Small intestine (tissue), 7 donors: ENCODE measurements at regions not wholly inside any gene's neighbourhood (a gene's known extent, or its start where the extent isn't known, plus 50 kb on each side); places are given as distances from the start of the nearest gene placed in this dataset.
"Not testable (repeated sequence)": the region's sequence is repeated elsewhere in the genome, so short reads cannot be mapped to it uniquely, and the experiment has no call there.

ENCODE experiments used
- DNase-seq, 2 donors: peaks; one replicate each; pipeline versions ENCODE4 v3.0.0 to v3.0.0-alpha.2; 2013
- FAIRE-seq: peaks from 2 replicates; lab custom pipeline; 2012; peaks lifted over from hg19 to GRCh38; lab: Jason Lieb, UNC
- H3K27ac ChIP-seq, 3 donors: one replicate each; pipeline ENCODE4 v1.5.1; 2013; ENCODE audit warnings: low read length in 2 of 3, mild to moderate bottlenecking in 2 of 3, control low read depth in 1 of 3, inconsistent platforms in 1 of 3, low read depth in 1 of 3, moderate library complexity in 1 of 3
- H3K27me3 ChIP-seq, 3 donors: one replicate each; pipeline ENCODE4 v1.6.1; 2013; ENCODE audit warnings: low read length in 3 of 3, inconsistent platforms in 1 of 3; ENCODE audit not compliant: control insufficient read depth in 3 of 3, insufficient read depth in 3 of 3
- H3K36me3 ChIP-seq, 3 donors: one replicate each; pipeline ENCODE4 v1.6.1; 2013; ENCODE audit warnings: low read length in 3 of 3, inconsistent platforms in 1 of 3, low read depth in 1 of 3, mild to moderate bottlenecking in 1 of 3, moderate library complexity in 1 of 3; ENCODE audit not compliant: control insufficient read depth in 3 of 3, insufficient read depth in 2 of 3
- H3K4me1 ChIP-seq, 3 donors: one replicate each; pipeline ENCODE4 v1.6.1; 2013; ENCODE audit warnings: low read length in 2 of 3, inconsistent platforms in 1 of 3, low read depth in 1 of 3, mild to moderate bottlenecking in 1 of 3, moderate library complexity in 1 of 3; ENCODE audit not compliant: control insufficient read depth in 3 of 3, insufficient read depth in 2 of 3
- H3K4me3 ChIP-seq, 3 donors: one replicate each; pipeline ENCODE4 v1.5.1; 2013; ENCODE audit warnings: low read length in 3 of 3, control low read depth in 1 of 3, inconsistent platforms in 1 of 3, low read depth in 1 of 3, mild to moderate bottlenecking in 1 of 3, moderate library complexity in 1 of 3
- H3K9me3 ChIP-seq, 2 donors: one replicate each; pipeline ENCODE4 v1.6.1; 2013; ENCODE audit warnings: low read depth in 1 of 2, low read length in 1 of 2; ENCODE audit not compliant: control insufficient read depth in 2 of 2, insufficient read depth in 1 of 2
- WGBS, 3 donors: extraction: QIAGEN DNeasy Blood & Tissue Kit; methylation state at CpG; one replicate each; pipeline ENCODE4 v1.1.7; 2013; 5-methylcytosine and 5-hydroxymethylcytosine counted together
- donor health status: healthy with polysubstance abuse.
- donor health status: control.
- donor health status: control.
- donor health status: Bipolar disorder and iron deficiency.
- donor health status: healthy.

DNA sequence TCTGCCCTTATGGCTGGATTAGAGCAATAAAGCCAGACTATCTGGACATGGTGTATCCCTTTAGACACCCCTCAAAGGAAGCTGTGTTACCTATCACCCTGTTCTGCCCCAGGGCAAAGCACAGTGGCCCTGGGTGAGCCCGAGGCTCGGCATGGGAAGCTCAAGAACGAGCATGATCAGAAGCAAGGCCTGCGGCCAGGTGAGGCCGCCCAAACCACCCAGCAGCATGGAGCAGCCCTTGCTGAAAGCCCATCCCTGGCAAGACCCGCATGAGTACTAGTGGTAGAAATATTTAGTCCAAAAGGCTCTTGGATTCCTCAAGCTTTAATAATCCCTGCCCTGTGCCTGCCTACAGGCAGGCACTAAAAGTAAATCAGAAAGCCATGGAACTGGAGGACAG lies 261.1 kb downstream of the MEX3B start:
- Histone ChIP-seq H3K36me3 (no peaks in the 10 kb centered on the region), H3K27ac (no peak overlapping the region), H3K9me3 (no peaks in the 10 kb centered on the region), H3K4me1 (no peaks in the 10 kb centered on the region), H3K4me3 (no peak overlapping the region), H3K27me3 (no peaks in the 10 kb centered on the region)
- DNase-seq (no peak), FAIRE-seq (no peak)
- WGBS, 3 donors, result 75 to 89% (median 85%) methylated on average over 6 of the region's 6 CpGs

GRCh38 chr15:81783586-81783985 lies 262.2 kb downstream of the MEX3B start:
- FAIRE-seq (no peak), DNase-seq (no peak)
- Histone ChIP-seq H3K27me3 (no peaks in the 10 kb centered on the region), H3K4me3 (no peak overlapping the region), H3K36me3 (no peaks in the 10 kb centered on the region), H3K27ac (no peak overlapping the region), H3K4me1 (no peaks in the 10 kb centered on the region), H3K9me3 (no peaks in the 10 kb centered on the region)
- WGBS, 3 donors, result 83 to 92% (median 88%) methylated on average over 3 of the region's 3 CpGs

DNA sequence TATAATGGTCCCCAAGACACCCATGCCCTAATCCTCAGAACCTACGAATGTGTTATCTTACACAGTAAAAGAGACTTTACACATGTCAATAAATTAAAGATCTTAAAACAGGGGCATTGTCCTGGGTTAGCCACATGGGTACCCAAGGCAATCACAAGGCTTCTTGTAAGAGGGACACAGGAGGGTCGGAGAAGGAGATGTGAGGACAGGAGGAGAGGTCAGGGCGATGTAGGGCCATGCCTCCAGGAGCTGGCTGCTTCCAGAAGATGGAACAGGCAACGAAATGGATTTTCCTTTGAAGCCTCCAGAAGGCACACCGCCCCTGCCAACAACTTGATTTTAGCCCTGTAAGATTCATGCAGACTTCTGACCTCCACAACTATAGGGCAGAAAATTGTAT lies 262.7 kb downstream of the MEX3B start:
- Histone ChIP-seq H3K4me1 (no peaks in the 10 kb centered on the region), H3K27me3 (no peaks in the 10 kb centered on the region), H3K4me3 (no peak overlapping the region), H3K27ac (no peak overlapping the region), H3K9me3 (no peaks in the 10 kb centered on the region), H3K36me3 (no peaks in the 10 kb centered on the region)
- DNase-seq, result no peak
- no peak for FAIRE-seq
- WGBS, 3 donors, result 67 to 81% (median 68%) methylated on average over 5 of the region's 5 CpGs

- H3K4me3 ChIP-seq, result no peak overlapping the region
- WGBS, 3 donors, result 55 to 69% (median 63%) methylated on average over 2 of the region's 2 CpGs
- FAIRE-seq, result no peak
Observed at GRCh38 chr15:81781395-81781794, 264.4 kb downstream of the MEX3B start.

DNA sequence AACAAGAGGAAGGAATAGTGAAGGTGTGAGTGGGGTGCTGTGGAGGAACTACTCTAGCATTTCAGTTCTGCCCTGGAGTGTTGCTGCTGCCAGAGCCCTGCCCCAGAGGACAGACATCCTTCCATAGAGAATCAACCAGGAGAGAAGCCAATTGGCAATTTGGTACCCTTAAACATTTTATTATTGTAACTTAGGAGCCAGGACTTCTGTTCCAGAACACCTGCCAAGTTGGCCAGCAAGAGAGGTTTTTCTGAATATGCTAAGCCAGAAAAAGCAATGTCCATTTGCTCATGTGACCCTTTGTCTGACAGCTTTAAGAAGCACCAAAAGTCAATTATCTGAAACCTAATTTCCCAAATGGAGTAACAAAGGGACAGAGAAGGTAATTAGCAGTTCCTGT lies 264.9 kb downstream of the MEX3B start:
- FAIRE-seq (no peak), DNase-seq (no peak)
- Histone ChIP-seq H3K9me3 (no peaks in the 10 kb centered on the region), H3K36me3 (no peaks in the 10 kb centered on the region), H3K4me3 (no peak overlapping the region), H3K27ac (no peak overlapping the region), H3K27me3 (peaks cover 0 to 2% (median 0%) of the 10 kb centered on the region in 3 donors), H3K4me1 (no peaks in the 10 kb centered on the region)

More at GRCh38 chr15:81781395-81781794, 264.4 kb downstream of the MEX3B start:
- Histone ChIP-seq H3K27me3 (no peaks in the 10 kb centered on the region), H3K9me3 (no peaks in the 10 kb centered on the region), H3K27ac (no peak overlapping the region), H3K36me3 (no peaks in the 10 kb centered on the region), H3K4me1 (no peaks in the 10 kb centered on the region)
- DNase-seq, result no peak

- 75 to 93% (median 79%) methylated on average over 2 of the region's 2 CpGs for WGBS, 3 donors
- no peak for DNase-seq
Observed at GRCh38 chr15:81779181-81779580, 266.6 kb downstream of the MEX3B start.

DNA sequence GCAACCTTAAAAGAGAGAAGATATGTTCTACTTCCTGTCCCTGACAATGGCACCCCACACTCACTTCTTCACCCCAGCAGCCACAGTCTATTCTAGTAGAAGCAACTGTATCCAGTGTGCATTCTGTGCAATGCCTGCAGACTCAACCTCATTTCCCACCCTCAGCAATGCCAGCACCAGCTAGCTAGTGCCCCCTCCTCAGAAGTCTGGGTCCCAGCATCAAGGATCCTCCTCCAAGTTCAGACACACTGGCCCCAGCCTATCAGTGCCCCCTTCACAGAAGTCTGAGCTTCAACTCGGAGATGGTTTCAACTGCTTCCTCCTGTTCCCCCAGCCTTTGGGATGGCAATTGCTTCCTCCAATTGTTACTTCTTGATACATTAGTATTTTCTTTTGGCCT lies 268.3 kb downstream of the MEX3B start:
- DNase-seq (no peak), FAIRE-seq (no peak)
- H3K36me3 ChIP-seq, result no peaks in the 10 kb centered on the region
- H3K27me3 ChIP-seq, result peaks cover 0 to 2% (median 0%) of the 10 kb centered on the region in 3 donors
- H3K4me3 ChIP-seq, result no peak overlapping the region
- no peaks in the 10 kb centered on the region for H3K9me3 ChIP-seq
- H3K4me1 ChIP-seq, result no peaks in the 10 kb centered on the region
- WGBS, 3 donors, result 70 to 85% (median 80%) methylated on average over 1 of the region's 1 CpG
- H3K27ac ChIP-seq, result no peak overlapping the region

More at GRCh38 chr15:81779181-81779580, 266.6 kb downstream of the MEX3B start:
- Histone ChIP-seq H3K27ac (no peak overlapping the region), H3K4me1 (no peaks in the 10 kb centered on the region), H3K27me3 (peaks cover 0 to 2% (median 0%) of the 10 kb centered on the region in 3 donors), H3K36me3 (no peaks in the 10 kb centered on the region), H3K4me3 (no peak overlapping the region), H3K9me3 (no peaks in the 10 kb centered on the region)
- no peak for FAIRE-seq

GRCh38 chr15:81776976-81777375 lies 268.8 kb downstream of the MEX3B start:
- no peaks in the 10 kb centered on the region for H3K9me3 ChIP-seq
- H3K27me3 ChIP-seq, result peaks cover 0 to 2% (median 0%) of the 10 kb centered on the region in 3 donors
- no peak overlapping the region for H3K4me3 ChIP-seq
- no peaks in the 10 kb centered on the region for H3K36me3 ChIP-seq
- WGBS, 3 donors, result 65 to 73% (median 68%) methylated on average over 7 of the region's 7 CpGs
- FAIRE-seq, result no peak
- DNase-seq, result no peak
- no peak overlapping the region for H3K27ac ChIP-seq
- H3K4me1 ChIP-seq, result no peaks in the 10 kb centered on the region

- H3K27me3 ChIP-seq, H3K36me3 ChIP-seq, FAIRE-seq, H3K9me3 ChIP-seq, H3K27ac ChIP-seq, H3K4me1 ChIP-seq, H3K4me3 ChIP-seq, DNase-seq: not testable (repeated sequence)
- 93 to 94% (median 94%) methylated on average over 4 of the region's 4 CpGs for WGBS, 3 donors
Observed at GRCh38 chr15:81775779-81776178, 270.0 kb downstream of the MEX3B start.
